Activated naive CD8-positive, alpha-beta T cell treated with anti-CD3 and anti-CD28 coated beads for 36 hours (primary cell): ENCODE measurements at regions not wholly inside any gene's neighbourhood (a gene's known extent, or its start where the extent isn't known, plus 50 kb on each side); places are given as distances from the start of the nearest gene placed in this dataset.
"Not testable (repeated sequence)": the region's sequence is repeated elsewhere in the genome, so short reads cannot be mapped to it uniquely, and the experiment has no call there.

Experiments used
- DNase-seq: peaks from one replicate; pipeline ENCODE4 v3.0.0; 2021
- H3K27ac Mint-ChIP-seq: one replicate; pipeline ENCODE4 v1.8.0; 2022; ENCODE audit warnings: mild to moderate bottlenecking, moderate library complexity, mixed read lengths
- H3K27me3 Mint-ChIP-seq: one replicate; pipeline ENCODE4 v1.8.0; 2022; ENCODE audit warnings: mild to moderate bottlenecking, mixed read lengths
- H3K36me3 Mint-ChIP-seq: one replicate; pipeline ENCODE4 v1.8.0; 2021; ENCODE audit warnings: mild to moderate bottlenecking, mixed read lengths
- H3K4me1 Mint-ChIP-seq: one replicate; pipeline ENCODE4 v1.8.0; 2021; ENCODE audit warnings: mixed read lengths
- H3K4me3 Mint-ChIP-seq: one replicate; pipeline ENCODE4 v1.8.0; 2022; ENCODE audit warnings: mild to moderate bottlenecking, moderate library complexity, mixed read lengths
- H3K9me3 Mint-ChIP-seq: one replicate; pipeline ENCODE4 v1.8.0; 2022; ENCODE audit warnings: mixed read lengths

GRCh38 chr9:27799326-27799725 is 226.0 kb upstream of the C9orf72 start:
- no peak overlapping the region for H3K27ac Mint-ChIP-seq
- no peaks in the 10 kb centered on the region for H3K4me1 Mint-ChIP-seq
- no peaks in the 10 kb centered on the region for H3K36me3 Mint-ChIP-seq
- peaks cover 16% of the 10 kb centered on the region for H3K27me3 Mint-ChIP-seq
- no peak overlapping the region for H3K4me3 Mint-ChIP-seq
- no peak for DNase-seq
- H3K9me3 Mint-ChIP-seq, result peaks cover 3% of the 10 kb centered on the region

- H3K27me3 Mint-ChIP-seq, result peaks cover 11% of the 10 kb centered on the region
- H3K27ac Mint-ChIP-seq, result no peak overlapping the region
- DNase-seq, result no peak
- no peak overlapping the region for H3K4me3 Mint-ChIP-seq
- peaks cover 3% of the 10 kb centered on the region for H3K9me3 Mint-ChIP-seq
- H3K4me1 Mint-ChIP-seq, result no peaks in the 10 kb centered on the region
- H3K36me3 Mint-ChIP-seq, result no peaks in the 10 kb centered on the region
Measured at GRCh38 chr9:27800159-27800558, 226.9 kb upstream of the C9orf72 start.

DNA sequence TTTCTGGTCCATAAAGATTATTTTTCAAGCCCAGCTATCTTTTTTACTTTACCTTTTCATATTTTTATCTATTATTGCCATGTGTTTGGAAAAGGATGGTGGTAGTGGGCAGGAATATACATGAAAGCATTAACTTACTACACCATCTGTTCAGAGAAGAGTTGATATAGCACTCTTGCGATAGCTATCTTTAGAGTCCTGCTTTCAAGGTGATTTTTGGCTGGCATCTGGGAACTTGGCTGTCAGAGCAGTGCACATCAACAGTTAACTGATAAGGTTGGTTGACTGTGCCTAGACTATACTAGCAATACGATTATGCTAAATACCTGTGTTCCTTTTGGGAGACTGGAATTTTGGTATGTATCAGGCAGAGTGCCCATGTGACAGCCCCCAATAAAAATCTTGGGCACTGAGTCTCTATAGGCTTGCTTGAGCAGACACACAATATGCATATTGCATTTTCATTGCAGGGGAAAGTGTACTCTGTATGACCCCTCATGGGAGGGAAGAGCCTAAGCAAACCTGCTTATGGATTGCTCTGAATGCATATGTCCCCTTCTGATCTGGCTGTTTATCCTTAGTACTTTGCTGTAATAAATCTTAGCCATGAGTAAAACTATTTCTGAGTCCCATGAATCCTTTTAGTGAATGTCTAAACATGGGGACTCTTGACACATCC is 227.6 kb upstream of the C9orf72 start:
- no peaks in the 10 kb centered on the region for H3K9me3 Mint-ChIP-seq
- H3K36me3 Mint-ChIP-seq, result no peaks in the 10 kb centered on the region
- H3K27me3 Mint-ChIP-seq, result peaks cover 11% of the 10 kb centered on the region
- no peaks in the 10 kb centered on the region for H3K4me1 Mint-ChIP-seq
- DNase-seq, result no peak
- H3K4me3 Mint-ChIP-seq, result no peak overlapping the region
- H3K27ac Mint-ChIP-seq, result no peak overlapping the region

DNA sequence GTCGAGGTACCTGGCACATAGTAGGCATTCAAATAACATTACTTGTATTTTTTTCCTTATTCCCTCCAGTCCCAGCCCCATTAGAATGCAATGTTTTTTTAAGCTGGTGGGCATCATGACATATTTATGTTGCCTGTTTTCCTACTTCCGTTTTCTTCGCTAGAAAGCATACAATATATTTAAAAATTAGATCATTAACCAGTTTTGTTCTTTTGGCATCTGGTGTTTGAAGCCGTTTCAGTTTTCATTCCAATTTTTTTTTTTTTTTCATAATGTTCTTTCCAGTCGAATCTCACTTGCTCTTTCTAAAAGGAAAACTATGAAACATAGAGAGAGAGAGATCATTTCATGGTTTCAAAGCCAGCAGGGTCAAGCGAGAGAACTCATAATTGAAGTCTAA is 228.3 kb upstream of the C9orf72 start:
- Mint-ChIP-seq H3K9me3 (no peaks in the 10 kb centered on the region), H3K27me3 (peaks cover 11% of the 10 kb centered on the region), H3K27ac (no peak overlapping the region), H3K4me1 (no peaks in the 10 kb centered on the region), H3K4me3 (no peak overlapping the region), H3K36me3 (no peaks in the 10 kb centered on the region)
- DNase-seq, result no peak

GRCh38 chr9:27802418-27802817 is 229.1 kb upstream of the C9orf72 start:
- Mint-ChIP-seq H3K27ac (no peak overlapping the region), H3K36me3 (no peaks in the 10 kb centered on the region), H3K4me1 (no peaks in the 10 kb centered on the region), H3K27me3 (peaks cover 11% of the 10 kb centered on the region), H3K9me3 (no peaks in the 10 kb centered on the region), H3K4me3 (no peak overlapping the region)
- no peak for DNase-seq

DNA sequence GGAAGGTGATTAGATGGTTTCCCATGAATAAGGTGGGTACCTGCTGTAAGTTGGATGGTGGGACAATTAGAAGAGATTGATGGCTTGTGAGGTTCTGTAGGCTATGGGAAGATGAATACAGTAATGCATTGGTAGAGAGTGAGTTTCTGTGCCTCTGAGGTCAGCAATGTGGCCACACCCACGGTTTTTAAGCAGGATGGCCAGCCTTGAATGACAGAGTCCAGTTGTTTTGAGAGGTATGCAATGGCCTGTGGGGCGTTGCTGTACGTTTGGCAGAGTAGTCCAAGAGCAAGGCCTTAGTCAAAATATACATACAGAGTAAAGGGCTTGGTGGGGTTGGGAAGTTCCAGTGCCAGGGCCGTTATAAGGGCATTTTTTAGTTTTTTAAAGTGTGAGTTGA is 235.6 kb upstream of the C9orf72 start:
- no peaks in the 10 kb centered on the region for H3K36me3 Mint-ChIP-seq
- no peaks in the 10 kb centered on the region for H3K4me1 Mint-ChIP-seq
- no peaks in the 10 kb centered on the region for H3K27me3 Mint-ChIP-seq
- no peak overlapping the region for H3K27ac Mint-ChIP-seq
- H3K9me3 Mint-ChIP-seq, result no peaks in the 10 kb centered on the region
- DNase-seq, result no peak
- no peak overlapping the region for H3K4me3 Mint-ChIP-seq

GRCh38 chr9:27817747-27818146 is 244.5 kb upstream of the C9orf72 start:
- no peak for DNase-seq
- Mint-ChIP-seq H3K4me1 (no peaks in the 10 kb centered on the region), H3K27ac (no peak overlapping the region)

GRCh38 chr9:27818348-27818747 is 245.1 kb upstream of the C9orf72 start:
- Mint-ChIP-seq H3K9me3 (peaks cover 3% of the 10 kb centered on the region), H3K27me3 (peaks cover 4% of the 10 kb centered on the region), H3K36me3 (no peaks in the 10 kb centered on the region), H3K27ac (no peak overlapping the region), H3K4me1 (no peaks in the 10 kb centered on the region), H3K4me3 (no peak overlapping the region)
- no peak for DNase-seq

More at GRCh38 chr9:27817747-27818146, 244.5 kb upstream of the C9orf72 start:
- H3K36me3 Mint-ChIP-seq, result no peaks in the 10 kb centered on the region
- H3K27me3 Mint-ChIP-seq, result peaks cover 4% of the 10 kb centered on the region
- peaks cover 3% of the 10 kb centered on the region for H3K9me3 Mint-ChIP-seq
- H3K4me3 Mint-ChIP-seq, result no peak overlapping the region

DNA sequence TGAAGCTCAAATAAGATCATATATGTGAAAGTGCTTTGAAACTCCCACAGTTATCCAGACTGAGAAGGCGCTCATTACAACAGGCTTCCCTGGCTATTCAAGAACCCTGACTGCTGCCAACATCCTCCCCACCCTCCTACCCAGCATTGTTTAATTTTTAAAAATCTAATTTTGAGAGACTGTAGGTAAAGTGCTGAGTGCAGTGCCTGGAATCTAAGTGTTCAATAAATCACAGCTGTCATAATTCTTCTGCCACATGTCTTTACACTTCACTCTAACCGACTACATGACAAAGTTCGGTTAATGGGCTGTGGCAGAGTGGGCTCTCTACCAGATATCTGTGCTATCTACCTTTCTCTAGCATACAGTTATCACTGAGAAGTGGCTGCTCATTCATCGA is 255.6 kb upstream of the C9orf72 start:
- Mint-ChIP-seq H3K27ac (no peak overlapping the region), H3K9me3 (peaks cover 1% of the 10 kb centered on the region), H3K4me1 (no peaks in the 10 kb centered on the region), H3K27me3 (peaks cover 3% of the 10 kb centered on the region), H3K36me3 (no peaks in the 10 kb centered on the region), H3K4me3 (no peak overlapping the region)
- DNase-seq, result no peak

DNA sequence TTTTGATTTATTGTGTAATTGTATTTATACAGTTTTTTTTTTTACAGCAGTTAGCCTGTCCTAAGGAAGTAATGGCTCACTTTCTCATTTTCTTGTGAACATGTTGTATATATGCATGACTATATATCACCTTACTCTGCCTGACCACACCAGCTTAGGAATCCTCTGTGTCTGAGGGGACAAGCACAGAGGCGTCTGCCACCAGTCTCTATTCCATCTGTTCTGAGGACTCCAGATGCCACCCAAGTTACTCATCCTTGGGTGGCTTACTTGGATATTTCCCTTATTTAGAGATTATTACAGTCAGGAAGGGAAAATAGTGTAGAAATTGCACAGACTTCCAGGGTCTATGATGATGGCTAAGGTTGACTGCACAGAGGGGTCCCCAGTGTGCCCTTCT is 256.3 kb upstream of the C9orf72 start:
- DNase-seq, result no peak
- Mint-ChIP-seq H3K27ac (no peak overlapping the region), H3K9me3 (peaks cover 1% of the 10 kb centered on the region), H3K36me3 (no peaks in the 10 kb centered on the region), H3K4me3 (no peak overlapping the region), H3K27me3 (peaks cover 8% of the 10 kb centered on the region), H3K4me1 (no peaks in the 10 kb centered on the region)

- H3K27me3 Mint-ChIP-seq, H3K27ac Mint-ChIP-seq, H3K4me1 Mint-ChIP-seq, H3K4me3 Mint-ChIP-seq, DNase-seq, H3K9me3 Mint-ChIP-seq, H3K36me3 Mint-ChIP-seq: not testable (repeated sequence)
Measured at GRCh38 chr9:27832108-27832507, 258.8 kb upstream of the C9orf72 start.

DNA sequence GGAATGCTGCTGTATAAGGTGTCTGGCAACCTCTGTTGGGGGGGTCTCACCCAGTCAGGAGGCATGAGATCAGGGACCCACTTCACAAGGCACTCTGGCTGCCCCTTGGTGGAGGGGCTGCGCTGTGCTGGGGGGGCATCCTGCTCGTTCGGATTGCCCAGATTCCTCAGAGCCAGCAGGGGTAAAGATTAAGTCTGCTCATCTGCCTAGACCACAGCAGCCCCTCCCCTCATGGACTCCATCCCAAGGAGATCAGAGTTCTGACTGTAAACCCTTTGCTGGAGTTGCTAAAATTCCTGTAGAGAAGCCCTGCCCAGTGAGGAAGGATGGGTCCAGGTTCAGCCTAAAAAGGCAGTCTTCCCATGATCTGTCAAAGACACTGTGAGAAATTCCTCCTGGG is 262.0 kb upstream of the C9orf72 start:
- no peaks in the 10 kb centered on the region for H3K36me3 Mint-ChIP-seq
- no peak for DNase-seq
- H3K27ac Mint-ChIP-seq, result no peak overlapping the region
- H3K4me3 Mint-ChIP-seq, result no peak overlapping the region
- peaks cover 17% of the 10 kb centered on the region for H3K27me3 Mint-ChIP-seq
- H3K9me3 Mint-ChIP-seq, result peaks cover 1% of the 10 kb centered on the region
- H3K4me1 Mint-ChIP-seq, result no peaks in the 10 kb centered on the region

- no peak overlapping the region for H3K27ac Mint-ChIP-seq
- no peak overlapping the region for H3K4me3 Mint-ChIP-seq
- no peaks in the 10 kb centered on the region for H3K4me1 Mint-ChIP-seq
- H3K27me3 Mint-ChIP-seq, result peaks cover 15% of the 10 kb centered on the region
- H3K36me3 Mint-ChIP-seq, result no peaks in the 10 kb centered on the region
- H3K9me3 Mint-ChIP-seq, result peaks cover 1% of the 10 kb centered on the region
- no peak for DNase-seq
Measured at GRCh38 chr9:27835746-27836145, 262.5 kb upstream of the C9orf72 start.

DNA sequence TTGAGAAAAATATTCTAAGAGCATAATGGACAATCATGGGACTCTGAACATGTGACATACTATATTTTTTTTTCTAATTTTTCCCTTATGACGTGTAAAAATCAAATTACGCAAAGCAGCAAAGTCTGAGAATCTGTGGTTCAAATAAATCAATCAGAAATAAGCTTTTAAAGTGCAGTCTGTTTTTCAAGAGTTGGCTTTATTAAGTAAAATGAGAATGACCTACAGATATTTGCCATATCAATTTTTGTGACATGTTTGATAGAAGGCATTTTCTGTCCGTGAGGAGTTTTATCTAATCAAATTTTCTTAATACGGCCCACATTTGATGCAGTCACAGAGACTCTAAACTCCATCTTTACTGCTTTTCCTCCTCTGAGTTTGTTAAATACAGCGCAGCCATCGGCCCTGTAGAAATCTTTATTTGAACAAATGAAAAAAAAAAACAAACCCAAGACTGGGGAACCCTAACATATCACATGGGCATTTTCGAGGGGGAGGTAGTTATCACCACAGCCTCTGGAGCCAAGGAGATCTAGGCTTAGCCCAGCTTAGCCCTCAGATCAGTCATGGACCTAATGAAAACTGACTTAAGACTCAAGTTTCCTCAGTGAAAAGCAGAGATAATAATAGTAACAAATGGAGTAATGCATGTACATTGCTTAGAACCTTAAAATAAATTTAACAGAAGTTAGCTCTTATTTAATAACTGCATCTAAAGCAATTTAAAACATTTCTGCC is 263.6 kb upstream of the C9orf72 start:
- no peak overlapping the region for H3K4me3 Mint-ChIP-seq
- no peaks in the 10 kb centered on the region for H3K36me3 Mint-ChIP-seq
- H3K27me3 Mint-ChIP-seq, result peaks cover 18% of the 10 kb centered on the region
- H3K27ac Mint-ChIP-seq, result no peak overlapping the region
- H3K9me3 Mint-ChIP-seq, result peaks cover 1% of the 10 kb centered on the region
- DNase-seq, result no peak
- no peaks in the 10 kb centered on the region for H3K4me1 Mint-ChIP-seq

DNA sequence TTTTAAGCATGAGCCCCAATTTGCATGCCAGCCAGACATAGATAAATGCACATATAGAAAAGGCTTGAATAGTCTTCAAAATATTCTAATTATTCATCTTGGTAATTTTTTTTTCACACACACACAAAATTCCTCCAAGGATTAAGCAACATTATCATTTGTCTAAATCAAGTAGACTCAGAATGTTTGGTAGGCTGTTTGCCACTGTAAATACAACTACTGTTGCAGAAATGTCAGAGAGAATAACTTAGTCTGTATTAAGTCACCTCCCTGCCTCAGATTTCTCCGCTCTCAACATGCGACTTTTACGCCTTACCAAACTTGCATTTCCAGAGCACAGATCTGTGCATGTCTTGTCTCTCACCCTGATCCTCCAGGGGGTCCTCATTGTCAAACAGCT is 265.6 kb upstream of the C9orf72 start:
- Mint-ChIP-seq H3K9me3 (no peaks in the 10 kb centered on the region), H3K27ac (no peak overlapping the region), H3K27me3 (peaks cover 21% of the 10 kb centered on the region), H3K36me3 (no peaks in the 10 kb centered on the region), H3K4me3 (no peak overlapping the region), H3K4me1 (no peaks in the 10 kb centered on the region)
- DNase-seq, result no peak

GRCh38 chr9:27839767-27840166 is 266.5 kb upstream of the C9orf72 start:
- not testable (repeated sequence) for H3K4me3 Mint-ChIP-seq, H3K9me3 Mint-ChIP-seq, H3K4me1 Mint-ChIP-seq, H3K27ac Mint-ChIP-seq, H3K36me3 Mint-ChIP-seq, DNase-seq
- peaks cover 20% of the 10 kb centered on the region for H3K27me3 Mint-ChIP-seq
